ENCODE measurements at regions not wholly inside any gene's neighbourhood (a gene's known extent, or its start where the extent isn't known, plus 50 kb on each side); places are given as distances from the start of the nearest gene placed in this dataset.

GRCh38 chr4:24070117-24070516, 180.3 kb upstream of the PPARGC1A start:
- Histone ChIP-seq H3K27me3 (no peaks in the 10 kb centered on the region), H3K4me3 (replicated peaks in 1 of 3) (no peak overlapping the region), H3K36me3 (no peaks in the 10 kb centered on the region), H3K9me3 (no peaks in the 10 kb centered on the region), H3K4me1 (peaks cover 8 to 27% of the 10 kb centered on the region in 2 donors), H3K27ac (peak overlapping the region in 1 of 3 donors; percentile 34)
- intact Hi-C loops (cut with DNase I) = no loop called here
- TF ChIP-seq POLR2A (IDR thresholded peaks at IDR 0.05) (no peak), CTCF (IDR thresholded peaks at IDR 0.05) (no peak)
- DNase-seq = no peak
- WGBS, 2 donors = 79 to 84% methylated on average over 2 of the region's 2 CpGs

- Histone ChIP-seq H3K9me3 (no peaks in the 10 kb centered on the region), H3K4me3 (replicated peaks in 1 of 3) (no peak overlapping the region), H3K27me3 (no peaks in the 10 kb centered on the region), H3K4me1 (peaks cover 5 to 36% of the 10 kb centered on the region in 2 donors), H3K36me3 (no peaks in the 10 kb centered on the region), H3K27ac (peak overlapping the region; percentile 43 to 90 (median 50))
- DNase-seq = peak; percentile 52 to 75
- intact Hi-C loops (cut with DNase I) = no loop called here
- 60 to 76% methylated on average over 13 of the region's 13 CpGs for WGBS, 2 donors
- TF ChIP-seq CTCF (IDR thresholded peaks at IDR 0.05) = no peak
- peak in 1 of 2 donors; percentile 44 for TF ChIP-seq POLR2A (IDR thresholded peaks at IDR 0.05)
Observed at GRCh38 chr4:24067367-24068193, 177.7 kb upstream of the PPARGC1A start.

- TF ChIP-seq POLR2A (IDR thresholded peaks at IDR 0.05) (peak in 1 of 2 donors; percentile 77), CTCF (IDR thresholded peaks at IDR 0.05) (no peak)
- 46 to 48% methylated on average over 9 of the region's 9 CpGs for WGBS, 2 donors
Observed at GRCh38 chr4:24065974-24066373, 176.1 kb upstream of the PPARGC1A start.

GRCh38 chr4:24063731-24064130, 173.9 kb upstream of the PPARGC1A start:
- whole genome bisulfite sequencing, 2 donors = 57 to 67% methylated on average over 8 of the region's 8 CpGs
- H3K4me3 ChIP-seq (replicated peaks in 1 of 3) = no peak overlapping the region
- no peaks in the 10 kb centered on the region for H3K9me3 ChIP-seq
- intact Hi-C loops (cut with DNase I) = no loop called here
- DNase-seq = peak; percentile 34 to 61
- peak overlapping the region in 1 of 3 donors; percentile 36 for H3K27ac ChIP-seq
- peaks cover 22 to 50% of the 10 kb centered on the region in 2 donors for H3K4me1 ChIP-seq
- H3K27me3 ChIP-seq = no peaks in the 10 kb centered on the region
- H3K36me3 ChIP-seq = no peaks in the 10 kb centered on the region
- TF ChIP-seq CTCF (IDR thresholded peaks at IDR 0.05) (no peak), POLR2A (IDR thresholded peaks at IDR 0.05) (no peak)

More at GRCh38 chr4:24065974-24066373, 176.1 kb upstream of the PPARGC1A start:
- DNase-seq = peak; percentile 75 to 83
- Histone ChIP-seq H3K36me3 (no peaks in the 10 kb centered on the region), H3K4me1 (peaks cover 6 to 34% of the 10 kb centered on the region in 2 donors), H3K9me3 (no peaks in the 10 kb centered on the region), H3K27me3 (no peaks in the 10 kb centered on the region), H3K4me3 (replicated peaks in 1 of 3) (no peak overlapping the region), H3K27ac (peak overlapping the region; percentile 11 to 90 (median 25))
- intact Hi-C loops (cut with DNase I) = no loop called here

GRCh38 chr4:24060932-24061331, 171.1 kb upstream of the PPARGC1A start:
- TF ChIP-seq POLR2A (IDR thresholded peaks at IDR 0.05) = no peak
- TF ChIP-seq CTCF (IDR thresholded peaks at IDR 0.05) = no peak
- intact Hi-C loops (cut with DNase I) = no loop called here
- H3K27ac ChIP-seq = peak overlapping the region; percentile 66 to 74 (median 66)

More at GRCh38 chr4:24060932-24061331, 171.1 kb upstream of the PPARGC1A start:
- no peaks in the 10 kb centered on the region for H3K27me3 ChIP-seq
- no peaks in the 10 kb centered on the region for H3K9me3 ChIP-seq
- peaks cover 18 to 42% of the 10 kb centered on the region in 2 donors for H3K4me1 ChIP-seq
- WGBS, 2 donors = 94% methylated on average over 3 of the region's 3 CpGs
- DNase-seq = no peak
- no peaks in the 10 kb centered on the region for H3K36me3 ChIP-seq
- H3K4me3 ChIP-seq (replicated peaks in 1 of 3) = no peak overlapping the region
